DMS153 treated with DMSO at 0.1 percent for 48 hours (cell line): ENCODE measurements at regions not wholly inside any gene's neighbourhood (a gene's known extent, or its start where the extent isn't known, plus 50 kb on each side); places are given as distances from the start of the nearest gene placed in this dataset.
"Not testable (repeated sequence)": the region's sequence is repeated elsewhere in the genome, so short reads cannot be mapped to it uniquely, and the experiment has no call there.

ENCODE experiments used
- DNase-seq: peaks from one replicate; lab custom pipeline; 2025; ENCODE audit not compliant: unreplicated experiment; lab: John Stamatoyannopoulos, UW

DNA sequence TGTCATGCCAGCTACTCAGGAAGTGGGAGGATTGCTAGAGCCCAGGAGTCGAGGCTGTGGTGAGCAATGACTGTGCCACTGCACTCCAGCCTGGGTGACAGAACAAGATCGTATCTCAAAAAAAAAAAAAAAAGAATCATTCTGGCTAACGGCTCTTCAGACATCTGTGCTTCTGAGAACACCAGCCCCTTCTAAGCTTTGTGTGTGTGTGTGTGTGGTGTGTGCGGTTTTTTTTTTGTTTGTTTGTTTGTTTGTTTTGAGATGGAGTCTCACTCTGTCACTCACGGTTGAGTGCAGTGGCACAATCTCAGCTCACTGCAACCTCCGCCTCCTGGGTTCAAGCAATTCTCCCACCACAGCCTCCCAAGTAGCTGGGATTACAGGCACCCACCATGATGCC lies 79.4 kb upstream of the DRD5 start:
- not testable (repeated sequence) for DNase-seq

DNA sequence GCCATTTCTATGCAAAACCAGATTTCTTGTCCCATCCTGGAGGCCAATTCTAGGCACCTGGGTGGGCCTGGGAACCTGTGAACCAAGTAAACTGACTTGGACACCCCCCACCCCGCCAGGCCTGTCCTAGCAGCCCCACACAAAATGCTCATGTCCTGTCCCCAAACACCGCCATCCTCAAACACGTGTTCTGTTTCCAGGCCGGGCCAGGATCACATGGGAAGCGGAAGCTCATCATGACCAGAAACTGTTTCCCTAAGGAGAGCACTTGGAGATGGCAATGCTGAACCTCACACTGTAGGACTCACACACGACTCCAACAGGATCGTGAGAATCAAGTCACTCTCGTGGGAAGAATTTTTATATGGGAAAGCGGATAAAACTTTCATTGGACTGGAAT lies 78.7 kb upstream of the DRD5 start:
- DNase-seq, result not testable (repeated sequence)

DNA sequence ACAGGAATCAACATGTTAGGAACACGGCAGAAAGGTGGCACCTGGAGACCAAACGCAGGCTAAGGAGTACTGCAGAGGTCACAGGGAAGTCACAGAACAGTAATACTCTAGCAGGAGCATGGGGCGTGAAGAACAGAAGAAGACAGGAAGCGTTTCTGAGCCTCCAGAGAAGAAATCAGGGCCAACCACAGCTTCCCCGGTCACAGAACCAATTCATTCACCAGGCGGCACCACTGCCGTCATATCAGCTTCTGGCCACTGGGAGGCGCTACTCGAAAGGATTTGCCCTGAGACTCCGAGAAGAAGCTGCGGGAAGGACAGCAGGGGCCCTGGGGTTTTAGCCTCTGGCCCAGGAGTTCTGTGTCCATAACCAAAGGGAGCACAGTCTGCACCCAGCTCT lies 78.0 kb upstream of the DRD5 start:
- peak; percentile 28 for DNase-seq

- DNase-seq, result not testable (repeated sequence)
Measured at GRCh38 chr4:9704126-9704525, 77.3 kb upstream of the DRD5 start.

DNA sequence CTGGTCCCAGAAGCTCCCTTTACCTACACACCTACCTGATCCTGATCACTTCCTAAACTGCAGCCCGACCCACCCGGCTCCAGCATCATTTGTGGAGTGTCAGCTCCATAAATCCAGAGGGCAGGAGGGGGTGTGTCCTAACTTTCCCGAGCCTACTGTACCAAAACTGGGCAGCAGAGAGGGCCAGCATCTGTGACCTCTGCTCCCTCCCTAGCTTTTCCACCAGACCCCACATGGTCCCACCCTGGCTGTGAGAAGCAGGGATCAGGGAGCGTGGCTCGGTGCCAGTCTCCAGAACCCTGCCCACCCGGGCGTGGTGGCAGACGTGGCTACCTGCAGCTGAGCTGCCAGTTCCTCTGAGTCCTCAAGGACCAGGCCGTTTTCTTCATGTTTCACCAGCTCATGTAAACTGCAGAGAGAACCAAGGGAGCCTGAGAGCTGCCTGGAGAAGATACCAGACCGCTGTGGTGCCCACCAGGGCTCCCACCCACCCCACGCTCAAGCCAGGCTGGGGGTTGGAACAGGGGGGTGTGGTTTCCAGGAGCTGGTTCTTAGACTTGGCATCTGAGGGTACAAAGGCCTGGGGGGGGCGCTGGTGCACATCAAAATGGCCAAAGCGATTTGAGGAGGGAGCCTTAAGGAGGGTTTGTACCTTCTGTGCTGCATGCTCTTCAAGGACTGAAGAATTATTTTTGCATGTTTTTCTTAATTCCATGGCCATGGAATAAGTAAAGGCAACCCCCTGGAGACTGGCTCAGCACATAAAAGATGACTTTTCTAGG lies 76.7 kb upstream of the DRD5 start:
- DNase-seq, result no peak

- DNase-seq, result peak; percentile 11
Measured at GRCh38 chr4:9707281-9707680, 74.2 kb upstream of the DRD5 start.

GRCh38 chr4:9707936-9708335 lies 73.5 kb upstream of the DRD5 start:
- DNase-seq, result not testable (repeated sequence)

- no peak for DNase-seq
Measured at GRCh38 chr4:9709724-9710123, 71.7 kb upstream of the DRD5 start.

DNA sequence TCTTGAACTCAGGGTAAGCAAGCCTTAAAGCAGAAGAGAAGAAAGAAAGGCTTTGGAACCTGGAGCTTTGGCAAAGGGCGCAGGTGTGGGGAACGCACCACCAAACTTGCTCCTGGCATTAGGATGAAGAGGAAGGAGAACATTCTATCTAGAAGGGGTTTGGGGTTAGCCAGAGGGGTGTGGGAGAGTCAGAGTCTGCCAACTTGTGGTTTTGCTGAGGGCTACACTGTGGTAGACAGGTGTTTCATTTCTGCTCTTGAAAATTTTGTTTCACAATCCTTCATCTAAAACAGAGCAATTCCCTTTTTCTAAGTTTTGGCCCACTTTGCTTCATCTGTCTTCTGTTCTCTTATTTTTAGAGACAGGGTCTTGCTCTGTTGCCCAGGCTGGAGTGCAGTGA lies 66.2 kb upstream of the DRD5 start:
- not testable (repeated sequence) for DNase-seq

GRCh38 chr4:9716093-9716492 lies 65.3 kb upstream of the DRD5 start:
- no peak for DNase-seq

- DNase-seq, result not testable (repeated sequence)
Measured at GRCh38 chr4:9718246-9718939, 63.0 kb upstream of the DRD5 start.

DNA sequence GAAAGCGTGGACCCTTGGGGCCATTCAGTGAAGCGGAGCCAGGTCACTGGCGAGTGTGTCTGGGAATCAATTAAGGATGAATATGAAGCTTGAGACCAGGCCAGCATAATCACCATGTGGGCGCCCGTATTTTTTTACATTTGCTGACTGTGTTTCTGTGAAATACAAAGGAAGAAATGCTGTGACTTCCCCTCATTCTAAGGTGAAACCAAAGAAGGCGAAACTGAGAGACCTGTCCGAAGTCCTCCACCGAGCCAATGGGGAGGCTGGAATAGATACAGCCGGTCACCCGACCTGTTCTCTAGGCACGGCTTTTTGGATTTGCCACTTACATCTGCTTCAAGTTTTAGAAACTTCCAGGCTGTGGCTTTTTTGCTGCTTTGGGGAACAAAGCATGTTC lies 59.3 kb upstream of the DRD5 start:
- not testable (repeated sequence) for DNase-seq
